ENCODE measurements at regions not wholly inside any gene's neighbourhood (a gene's known extent, or its start where the extent isn't known, plus 50 kb on each side); places are given as distances from the start of the nearest gene placed in this dataset.

- DNase-seq (ENCODE audit: low read depth in 2 of 2): no peak
These were observed 697.6 kb upstream of the CXADR start for GRCh38 chr21:16815243-16815642.

GRCh38 chr21:16821588-16821987 lies 691.3 kb upstream of the CXADR start:
- no peak for DNase-seq (ENCODE audit: low read depth in 2 of 2)

- no peak for DNase-seq (ENCODE audit: low read depth in 2 of 2)
These were observed 683.3 kb upstream of the CXADR start for GRCh38 chr21:16829532-16829931.

GRCh38 chr21:16832791-16833190 lies 680.1 kb upstream of the CXADR start:
- DNase-seq (ENCODE audit: low read depth in 2 of 2): no peak

GRCh38 chr21:16834791-16835190 lies 678.1 kb upstream of the CXADR start:
- DNase-seq (ENCODE audit: low read depth in 2 of 2): no peak

GRCh38 chr21:16837321-16837720 lies 675.5 kb upstream of the CXADR start:
- no peak for DNase-seq (ENCODE audit: low read depth in 2 of 2)

GRCh38 chr21:16837721-16838120 lies 675.1 kb upstream of the CXADR start:
- DNase-seq (ENCODE audit: low read depth in 2 of 2): no peak

GRCh38 chr21:16838331-16838730 lies 674.5 kb upstream of the CXADR start:
- no peak for DNase-seq (ENCODE audit: low read depth in 2 of 2)

GRCh38 chr21:16840538-16840937 lies 672.3 kb upstream of the CXADR start:
- no peak for DNase-seq (ENCODE audit: low read depth in 2 of 2)

- no peak for DNase-seq (ENCODE audit: low read depth in 2 of 2)
These were observed 670.7 kb upstream of the CXADR start for GRCh38 chr21:16841975-16842695.

GRCh38 chr21:16842696-16843035 lies 670.2 kb upstream of the CXADR start:
- no peak for DNase-seq (ENCODE audit: low read depth in 2 of 2)

- no peak for DNase-seq (ENCODE audit: low read depth in 2 of 2)
These were observed 665.6 kb upstream of the CXADR start for GRCh38 chr21:16847211-16847610.

GRCh38 chr21:16851054-16851453 lies 661.8 kb upstream of the CXADR start:
- DNase-seq (ENCODE audit: low read depth in 2 of 2): no peak

- DNase-seq (ENCODE audit: low read depth in 2 of 2): no peak
These were observed 657.6 kb upstream of the CXADR start for GRCh38 chr21:16855164-16855667.

GRCh38 chr21:16863362-16863905 lies 649.4 kb upstream of the CXADR start:
- DNase-seq (ENCODE audit: low read depth in 2 of 2): no peak

GRCh38 chr21:16863908-16864307 lies 648.9 kb upstream of the CXADR start:
- no peak for DNase-seq (ENCODE audit: low read depth in 2 of 2)

- no peak for DNase-seq (ENCODE audit: low read depth in 2 of 2)
These were observed 647.2 kb upstream of the CXADR start for GRCh38 chr21:16865632-16866031.

- no peak for DNase-seq (ENCODE audit: low read depth in 2 of 2)
These were observed 646.0 kb upstream of the CXADR start for GRCh38 chr21:16866851-16867250.

GRCh38 chr21:16870103-16870502 lies 642.7 kb upstream of the CXADR start:
- DNase-seq (ENCODE audit: low read depth in 2 of 2): no peak

GRCh38 chr21:16872616-16873015 lies 640.2 kb upstream of the CXADR start:
- no peak for DNase-seq (ENCODE audit: low read depth in 2 of 2)

- DNase-seq (ENCODE audit: low read depth in 2 of 2): no peak
These were observed 639.7 kb upstream of the CXADR start for GRCh38 chr21:16873176-16873575.

GRCh38 chr21:16873596-16873995 lies 639.2 kb upstream of the CXADR start:
- DNase-seq (ENCODE audit: low read depth in 2 of 2): no peak

GRCh38 chr21:16879479-16879878 lies 633.4 kb upstream of the CXADR start:
- no peak for DNase-seq (ENCODE audit: low read depth in 2 of 2)

- DNase-seq (ENCODE audit: low read depth in 2 of 2): no peak
These were observed 621.0 kb upstream of the CXADR start for GRCh38 chr21:16891821-16892220.
